ENCODE measurements at regions not wholly inside any gene's neighbourhood (a gene's known extent, or its start where the extent isn't known, plus 50 kb on each side); places are given as distances from the start of the nearest gene placed in this dataset.

DNA sequence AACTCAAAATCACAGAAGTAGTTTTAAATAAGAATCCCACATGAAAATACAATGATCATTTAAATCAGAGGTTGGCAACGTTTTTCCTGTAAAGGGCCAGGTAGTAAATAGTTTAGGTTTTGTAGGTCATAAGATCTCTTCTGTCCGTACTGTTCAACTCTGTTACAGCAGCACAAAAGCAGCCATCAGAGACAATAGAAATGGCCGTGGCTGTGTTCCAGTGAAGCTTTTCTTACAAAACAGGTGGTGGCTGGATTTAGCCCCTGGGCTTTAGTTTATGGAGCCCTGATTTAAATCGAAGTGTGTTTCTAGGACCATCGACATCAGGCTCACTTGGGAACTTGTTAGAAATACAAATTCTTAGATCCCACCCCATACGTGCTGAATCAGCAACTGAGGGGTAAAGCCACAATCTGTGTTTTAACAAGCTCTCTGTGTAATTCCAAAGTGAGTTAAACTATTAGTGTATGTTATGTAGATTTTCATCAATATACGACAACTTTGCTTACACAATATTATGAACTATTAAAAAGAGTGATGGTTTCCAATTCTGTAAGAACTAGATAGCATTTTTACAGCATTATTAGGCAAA is 54.8 kb upstream of the MIR17HG start:
- TF ChIP-seq, protein P1, sequence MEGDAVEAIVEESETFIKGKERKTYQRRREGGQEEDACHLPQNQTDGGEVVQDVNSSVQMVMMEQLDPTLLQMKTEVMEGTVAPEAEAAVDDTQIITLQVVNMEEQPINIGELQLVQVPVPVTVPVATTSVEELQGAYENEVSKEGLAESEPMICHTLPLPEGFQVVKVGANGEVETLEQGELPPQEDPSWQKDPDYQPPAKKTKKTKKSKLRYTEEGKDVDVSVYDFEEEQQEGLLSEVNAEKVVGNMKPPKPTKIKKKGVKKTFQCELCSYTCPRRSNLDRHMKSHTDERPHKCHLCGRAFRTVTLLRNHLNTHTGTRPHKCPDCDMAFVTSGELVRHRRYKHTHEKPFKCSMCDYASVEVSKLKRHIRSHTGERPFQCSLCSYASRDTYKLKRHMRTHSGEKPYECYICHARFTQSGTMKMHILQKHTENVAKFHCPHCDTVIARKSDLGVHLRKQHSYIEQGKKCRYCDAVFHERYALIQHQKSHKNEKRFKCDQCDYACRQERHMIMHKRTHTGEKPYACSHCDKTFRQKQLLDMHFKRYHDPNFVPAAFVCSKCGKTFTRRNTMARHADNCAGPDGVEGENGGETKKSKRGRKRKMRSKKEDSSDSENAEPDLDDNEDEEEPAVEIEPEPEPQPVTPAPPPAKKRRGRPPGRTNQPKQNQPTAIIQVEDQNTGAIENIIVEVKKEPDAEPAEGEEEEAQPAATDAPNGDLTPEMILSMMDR (IDR thresholded peaks at IDR 0.05; ENCODE audit: insufficient read depth, missing control alignments): no peak
- DNase-seq (ENCODE audit: insufficient read length, low spot score) (no peak), FAIRE-seq (peak; percentile 76)

DNA sequence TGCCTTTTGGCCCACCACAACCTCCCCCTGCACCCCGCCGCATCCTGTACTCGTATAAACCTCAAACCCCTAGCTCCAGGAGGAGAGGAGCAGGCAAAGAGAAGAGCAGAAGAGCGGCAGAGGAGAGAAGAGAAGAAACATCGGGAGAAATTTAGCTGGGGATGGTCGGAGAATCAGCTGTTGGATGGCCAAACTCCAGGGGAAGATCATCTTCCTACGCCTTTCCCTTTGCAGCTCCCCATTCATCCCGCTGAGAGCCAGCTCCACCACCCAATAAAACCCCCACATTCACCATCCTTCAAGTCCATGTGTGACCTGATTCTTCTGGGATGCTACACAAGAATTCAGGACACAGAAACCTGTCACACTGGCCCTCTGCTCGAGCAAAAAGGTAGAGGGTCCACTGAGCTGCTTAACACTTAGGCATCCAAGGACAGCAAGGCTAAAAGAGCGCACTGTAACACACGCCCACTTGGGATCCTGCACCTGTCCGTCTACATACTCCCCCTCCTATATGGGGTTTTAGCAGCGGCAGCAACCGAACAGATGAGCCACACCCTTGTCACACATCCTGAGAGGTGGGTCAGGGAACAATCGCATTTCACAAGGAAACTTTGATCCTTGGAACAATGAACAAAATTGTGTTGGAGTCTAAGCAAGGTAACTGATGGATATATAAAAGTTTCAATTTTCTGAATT is 51.6 kb upstream of the MIR17HG start:
- no peak for FAIRE-seq
- TF ChIP-seq, protein P1 (IDR thresholded peaks at IDR 0.05; ENCODE audit: insufficient read depth, missing control alignments): no peak

DNA sequence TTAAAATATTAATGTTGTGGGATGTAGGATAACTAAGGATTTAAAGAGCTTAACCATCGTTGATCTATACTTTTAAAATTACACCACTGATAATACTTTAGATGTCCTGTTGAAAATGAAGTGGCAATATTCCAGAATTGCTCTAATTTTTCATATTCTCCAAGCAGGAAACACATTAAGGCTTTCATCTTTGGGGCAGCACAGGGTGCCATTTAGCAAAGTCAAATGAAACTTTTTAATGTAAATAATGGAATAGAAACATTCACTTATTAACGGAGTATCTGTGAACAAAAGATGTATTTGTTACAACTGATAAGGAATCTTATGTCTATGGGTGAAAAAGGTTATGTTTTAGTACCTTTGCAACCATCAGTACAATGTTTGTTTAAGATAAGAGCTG is 50.0 kb upstream of the MIR17HG start:
- peak; percentile 6 for FAIRE-seq
- TF ChIP-seq, protein P1 (IDR thresholded peaks at IDR 0.05; ENCODE audit: insufficient read depth, missing control alignments): no peak
- no peak for DNase-seq (ENCODE audit: insufficient read length, low spot score)

More for the DNA sequence above, 51.6 kb upstream of the MIR17HG start:
- DNase-seq (ENCODE audit: insufficient read length, low spot score): no peak
